Prostate gland (tissue), 2 donors: ENCODE measurements at regions not wholly inside any gene's neighbourhood (a gene's known extent, or its start where the extent isn't known, plus 50 kb on each side); places are given as distances from the start of the nearest gene placed in this dataset.

Experiments
- DNase-seq: peaks from one replicate; pipeline ENCODE4 v3.0.0-alpha.2; 2019; ENCODE audit warnings: low spot score
- H3K27ac ChIP-seq, 2 donors: fragments of 200-600 bp; sonication (generic); 2 replicates each; pipeline ENCODE4 v1.5.1; 2017 to 2019
- H3K27me3 ChIP-seq: fragments of 200-600 bp; sonication (generic); replicated peaks from 2 replicates; pipeline ENCODE4 v1.5.1; 2019; ENCODE audit not compliant: insufficient read depth
- H3K36me3 ChIP-seq, 2 donors: fragments of 200-600 bp; sonication (generic); 1 replicate in 1 of 2; 2 replicates in 1 of 2; pipeline versions ENCODE4 v1.5.1 to v1.8.1; 2017 to 2019
- H3K4me1 ChIP-seq: fragments of 200-600 bp; sonication (generic); replicated peaks from 2 replicates; pipeline ENCODE4 v1.5.1; 2019
- H3K4me3 ChIP-seq, 2 donors: fragments of 200-600 bp; sonication (generic); 2 replicates each; pipeline ENCODE4 v1.5.1; 2017 to 2019
- H3K9me3 ChIP-seq: fragments of 200-600 bp; sonication (generic); 2 replicates; pipeline ENCODE4 v1.5.1; 2017
- CTCF ChIP-seq, 4 experiments: fragments of 200-600 bp in 2 of 4; fragments of 450-650 bp in 2 of 4; sonication (generic) in 2 of 4; IDR thresholded peaks; 1 replicate in 3 of 4; 2 replicates in 1 of 4; pipeline ENCODE4 v1.5.1; 2016 to 2019; ENCODE audit warnings: antibody characterized with exemption in 4 of 4, mild to moderate bottlenecking in 2 of 4, moderate library complexity in 2 of 4
- POLR2A ChIP-seq: fragments of 450-650 bp; IDR thresholded peaks from one replicate; pipeline ENCODE4 v1.6.1; 2016; ENCODE audit warnings: antibody characterized with exemption, mild to moderate bottlenecking
- POLR2AphosphoS5 ChIP-seq: sonication (generic); formaldehyde crosslinking; IDR thresholded peaks from one replicate; pipeline ENCODE4 v1.6.1; 2017; ENCODE audit warnings: antibody characterized with exemption
- WGBS: methylation state at CpG from one replicate; pipeline ENCODE4 v1.1.5; 2018; 5-methylcytosine and 5-hydroxymethylcytosine counted together
- intact Hi-C: fragments of 100-400 bp; cut with DNase I; formaldehyde crosslinking; loops from one replicate; pipeline ENCODE4 v1.14.2; 2022

GRCh38 chr11:130725421-130726233, 190.7 kb downstream of the SNX19 start:
- DNase-seq, result no peak
- intact Hi-C loops, result no loop called here
- no peak overlapping the region for H3K27ac ChIP-seq
- H3K4me1 ChIP-seq, result no peaks in the 10 kb centered on the region
- H3K9me3 ChIP-seq, result no peaks in the 10 kb centered on the region
- no peak overlapping the region for H3K4me3 ChIP-seq
- TF ChIP-seq POLR2A, result no peak
- no peak for TF ChIP-seq POLR2AphosphoS5
- TF ChIP-seq CTCF (IDR thresholded peaks at IDR 0.05), result no peak
- H3K36me3 ChIP-seq, result no peaks in the 10 kb centered on the region
- no peaks in the 10 kb centered on the region for H3K27me3 ChIP-seq
- 55% methylated on average over 5 of the region's 5 CpGs for WGBS

- 47% methylated on average over 14 of the region's 14 CpGs for WGBS
- Histone ChIP-seq H3K36me3 (no peaks in the 10 kb centered on the region), H3K9me3 (no peaks in the 10 kb centered on the region), H3K4me3 (no peak overlapping the region), H3K4me1 (no peaks in the 10 kb centered on the region), H3K27me3 (no peaks in the 10 kb centered on the region), H3K27ac (no peak overlapping the region)
- TF ChIP-seq POLR2A, result no peak
- TF ChIP-seq POLR2AphosphoS5, result peak; percentile 55
- peak; percentile 53 for DNase-seq
- intact Hi-C loops, result no loop called here
Measured at GRCh38 chr11:130726234-130727037, 189.8 kb downstream of the SNX19 start.

GRCh38 chr11:130727157-130728119, 188.8 kb downstream of the SNX19 start:
- H3K27me3 ChIP-seq, result no peaks in the 10 kb centered on the region
- no peak overlapping the region for H3K27ac ChIP-seq
- intact Hi-C loops, result no loop called here
- DNase-seq, result no peak
- no peaks in the 10 kb centered on the region for H3K4me1 ChIP-seq
- WGBS, result 89% methylated on average over 9 of the region's 9 CpGs
- H3K9me3 ChIP-seq, result no peaks in the 10 kb centered on the region
- no peaks in the 10 kb centered on the region for H3K36me3 ChIP-seq
- H3K4me3 ChIP-seq, result no peak overlapping the region
- no peak for TF ChIP-seq CTCF (IDR thresholded peaks at IDR 0.05)
- no peak for TF ChIP-seq POLR2AphosphoS5
- TF ChIP-seq POLR2A, result no peak

GRCh38 chr11:130728185-130729180, 187.8 kb downstream of the SNX19 start:
- Histone ChIP-seq H3K27ac (no peak overlapping the region), H3K4me1 (no peaks in the 10 kb centered on the region), H3K36me3 (no peaks in the 10 kb centered on the region), H3K4me3 (no peak overlapping the region), H3K9me3 (no peaks in the 10 kb centered on the region), H3K27me3 (no peaks in the 10 kb centered on the region)
- 86% methylated on average over 8 of the region's 8 CpGs for WGBS
- intact Hi-C loops, result no loop called here
- TF ChIP-seq POLR2AphosphoS5, result no peak
- TF ChIP-seq POLR2A, result no peak
- no peak for TF ChIP-seq CTCF (IDR thresholded peaks at IDR 0.05)
- no peak for DNase-seq
